HepG2 (cell line): ENCODE measurements at regions not wholly inside any gene's neighbourhood (a gene's known extent, or its start where the extent isn't known, plus 50 kb on each side); places are given as distances from the start of the nearest gene placed in this dataset.

Experiments
- CHCHD3 ChIP-seq: sonication (generic); formaldehyde crosslinking; IDR thresholded peaks from 2 replicates; pipeline ENCODE4 v1.8.0; 2022; ENCODE audit warnings: mild to moderate bottlenecking, missing genetic modification reagents, moderate library complexity
- KDM4B ChIP-seq: sonication (generic); formaldehyde crosslinking; IDR thresholded peaks from 2 replicates; pipeline ENCODE4 v1.4.0; 2020; ENCODE audit warnings: missing genetic modification reagents
- POLR2A ChIP-seq, 2 experiments: IDR thresholded peaks; 2 replicates each; pipeline ENCODE4 v1.6.1; 2011; ENCODE audit warnings: low read depth in 2 of 2, low read length in 2 of 2, mild to moderate bottlenecking in 1 of 2, moderate library complexity in 1 of 2; ENCODE audit not compliant: insufficient read depth in 1 of 2
- POLR2AphosphoS5 ChIP-seq: IDR thresholded peaks from 2 replicates; pipeline ENCODE4 v1.6.1; 2012; ENCODE audit warnings: low read depth, low read length
- SMC3 ChIP-seq: IDR thresholded peaks from 2 replicates; pipeline ENCODE4 v1.6.1; 2011; ENCODE audit warnings: low read length, improper control_type of control experiment
- TCF7 ChIP-seq: sonication (generic); IDR thresholded peaks from 2 replicates; pipeline ENCODE4 v1.6.1; 2016; ENCODE audit warnings: antibody characterized with exemption, low read depth
- ZFP91 ChIP-seq: sonication (generic); formaldehyde crosslinking; IDR thresholded peaks from 2 replicates; pipeline ENCODE4 v1.9.0; 2022; ENCODE audit warnings: missing genetic modification reagents, mild to moderate bottlenecking, borderline replicate concordance
- ZGPAT ChIP-seq: IDR thresholded peaks from 2 replicates; pipeline ENCODE4 v1.6.1; 2016; ENCODE audit warnings: mild to moderate bottlenecking
- ZSCAN30 ChIP-seq: sonication (generic); formaldehyde crosslinking; IDR thresholded peaks from 2 replicates; pipeline ENCODE4 v1.5.0; 2020; ENCODE audit warnings: mild to moderate bottlenecking, missing genetic modification reagents
- ZSCAN9 ChIP-seq: IDR thresholded peaks from 2 replicates; pipeline ENCODE4 v1.6.1; 2016; ENCODE audit warnings: borderline replicate concordance
- TF ChIP-seq, protein P1 (sequence below): sonication (generic); formaldehyde crosslinking; IDR thresholded peaks from 2 replicates; pipeline ENCODE4 v1.5.1; 2020; ENCODE audit warnings: missing genetic modification reagents, mild to moderate bottlenecking, borderline replicate concordance
- TF ChIP-seq, protein P2 (sequence below): sonication (generic); formaldehyde crosslinking; IDR thresholded peaks from 2 replicates; pipeline ENCODE4 v1.5.0; 2020; ENCODE audit warnings: mild to moderate bottlenecking, missing genetic modification reagents, moderate library complexity

GRCh38 chr1:38686167-38686926 is 173.2 kb downstream of the RRAGC start:
- TF ChIP-seq, protein P1, sequence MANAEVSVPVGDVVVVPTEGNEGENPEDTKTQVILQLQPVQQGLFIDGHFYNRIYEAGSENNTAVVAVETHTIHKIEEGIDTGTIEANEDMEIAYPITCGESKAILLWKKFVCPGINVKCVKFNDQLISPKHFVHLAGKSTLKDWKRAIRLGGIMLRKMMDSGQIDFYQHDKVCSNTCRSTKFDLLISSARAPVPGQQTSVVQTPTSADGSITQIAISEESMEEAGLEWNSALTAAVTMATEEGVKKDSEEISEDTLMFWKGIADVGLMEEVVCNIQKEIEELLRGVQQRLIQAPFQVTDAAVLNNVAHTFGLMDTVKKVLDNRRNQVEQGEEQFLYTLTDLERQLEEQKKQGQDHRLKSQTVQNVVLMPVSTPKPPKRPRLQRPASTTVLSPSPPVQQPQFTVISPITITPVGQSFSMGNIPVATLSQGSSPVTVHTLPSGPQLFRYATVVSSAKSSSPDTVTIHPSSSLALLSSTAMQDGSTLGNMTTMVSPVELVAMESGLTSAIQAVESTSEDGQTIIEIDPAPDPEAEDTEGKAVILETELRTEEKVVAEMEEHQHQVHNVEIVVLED (CRISPR knock-in tag) = no peak
- no peak for TF ChIP-seq ZGPAT (CRISPR knock-in tag)
- TF ChIP-seq ZSCAN30 = no peak
- TF ChIP-seq, protein P2, sequence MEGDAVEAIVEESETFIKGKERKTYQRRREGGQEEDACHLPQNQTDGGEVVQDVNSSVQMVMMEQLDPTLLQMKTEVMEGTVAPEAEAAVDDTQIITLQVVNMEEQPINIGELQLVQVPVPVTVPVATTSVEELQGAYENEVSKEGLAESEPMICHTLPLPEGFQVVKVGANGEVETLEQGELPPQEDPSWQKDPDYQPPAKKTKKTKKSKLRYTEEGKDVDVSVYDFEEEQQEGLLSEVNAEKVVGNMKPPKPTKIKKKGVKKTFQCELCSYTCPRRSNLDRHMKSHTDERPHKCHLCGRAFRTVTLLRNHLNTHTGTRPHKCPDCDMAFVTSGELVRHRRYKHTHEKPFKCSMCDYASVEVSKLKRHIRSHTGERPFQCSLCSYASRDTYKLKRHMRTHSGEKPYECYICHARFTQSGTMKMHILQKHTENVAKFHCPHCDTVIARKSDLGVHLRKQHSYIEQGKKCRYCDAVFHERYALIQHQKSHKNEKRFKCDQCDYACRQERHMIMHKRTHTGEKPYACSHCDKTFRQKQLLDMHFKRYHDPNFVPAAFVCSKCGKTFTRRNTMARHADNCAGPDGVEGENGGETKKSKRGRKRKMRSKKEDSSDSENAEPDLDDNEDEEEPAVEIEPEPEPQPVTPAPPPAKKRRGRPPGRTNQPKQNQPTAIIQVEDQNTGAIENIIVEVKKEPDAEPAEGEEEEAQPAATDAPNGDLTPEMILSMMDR (CRISPR knock-in tag) = no peak
- no peak for TF ChIP-seq ZFP91
- TF ChIP-seq POLR2AphosphoS5 = no peak
- no peak for TF ChIP-seq CHCHD3 (CRISPR knock-in tag)
- no peak for TF ChIP-seq POLR2A (IDR thresholded peaks at IDR 0.05; ENCODE audit: insufficient read depth in 1 of 2, low read depth in 2 of 2, low read length in 2 of 2)
- TF ChIP-seq TCF7 = no peak
- TF ChIP-seq ZSCAN9 = no peak
- TF ChIP-seq KDM4B = no peak
- no peak for TF ChIP-seq SMC3
